Mucosa of descending colon (tissue), 3 donors: ENCODE measurements at regions not wholly inside any gene's neighbourhood (a gene's known extent, or its start where the extent isn't known, plus 50 kb on each side); places are given as distances from the start of the nearest gene placed in this dataset.

Source experiments
- ATAC-seq: fragments of 200-7000 bp; cut with Tn5 transposase; one replicate; pipeline ENCODE4 v1.9.1; 2020; ENCODE audit warnings: mild to moderate bottlenecking, moderate library complexity
- DNase-seq, 3 donors: peaks; one replicate each; pipeline ENCODE4 v3.0.0-alpha.2; 2020
- H3K36me3 ChIP-seq: fragments of 200-600 bp; one replicate; pipeline ENCODE4 v1.8.0; 2021; ENCODE audit warnings: low read depth, mild to moderate bottlenecking
- H3K4me1 ChIP-seq: fragments of 200-600 bp; one replicate; pipeline ENCODE4 v1.8.0; 2021; ENCODE audit warnings: low read depth, mild to moderate bottlenecking
- H3K4me3 ChIP-seq: fragments of 200-600 bp; one replicate; pipeline ENCODE4 v1.8.0; 2021; ENCODE audit warnings: mild to moderate bottlenecking
- H3K9me3 ChIP-seq: fragments of 200-600 bp; one replicate; pipeline ENCODE4 v1.8.0; 2021; ENCODE audit warnings: mild to moderate bottlenecking
- intact Hi-C, 2 donors: fragments of 100-400 bp; cut with DNase I in 1 of 2; cut with micrococcal nuclease in 1 of 2; formaldehyde crosslinking; loops; one replicate each; pipeline versions ENCODE4 v1.11.0 to v1.11.1; 2022; cut with DNase I, micrococcal nuclease
- TF ChIP-seq, protein P1 (sequence below): fragments of 200-600 bp; IDR thresholded peaks from one replicate; pipeline ENCODE4 v1.8.0; 2022; ENCODE audit warnings: antibody characterized with exemption, mild to moderate bottlenecking
- donor health status: DM: no; HTN: no; CAD: no; lungs with moderate emphysema.
- donor health status: DM: no; HTN: no; CAD: no.
- donor health status: DM: no; HTN: yes; CAD: no.

DNA sequence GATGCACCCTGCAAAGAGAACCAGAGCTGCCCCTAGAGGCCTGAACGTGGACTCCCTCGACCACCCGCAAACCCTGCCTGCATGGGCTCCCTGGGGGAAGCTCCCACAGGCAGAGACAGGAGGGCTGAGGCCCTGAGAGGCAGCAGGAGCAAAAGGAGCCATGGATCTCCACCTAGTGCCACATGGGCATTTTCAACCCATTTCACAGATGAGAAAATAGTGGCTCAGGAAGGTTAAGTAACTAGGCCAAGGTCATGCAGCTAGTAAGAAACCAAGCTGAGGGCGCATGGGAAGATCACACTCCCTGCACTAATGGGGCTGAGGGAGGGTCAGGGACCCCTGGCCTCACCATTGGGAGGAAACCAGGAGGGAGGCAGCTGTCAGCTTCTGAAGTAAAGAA, 271.7 kb upstream of the RAB6C start:
- ATAC-seq (no peak), DNase-seq (no peak)
- intact Hi-C loops = no loop called here
- TF ChIP-seq, protein P1, sequence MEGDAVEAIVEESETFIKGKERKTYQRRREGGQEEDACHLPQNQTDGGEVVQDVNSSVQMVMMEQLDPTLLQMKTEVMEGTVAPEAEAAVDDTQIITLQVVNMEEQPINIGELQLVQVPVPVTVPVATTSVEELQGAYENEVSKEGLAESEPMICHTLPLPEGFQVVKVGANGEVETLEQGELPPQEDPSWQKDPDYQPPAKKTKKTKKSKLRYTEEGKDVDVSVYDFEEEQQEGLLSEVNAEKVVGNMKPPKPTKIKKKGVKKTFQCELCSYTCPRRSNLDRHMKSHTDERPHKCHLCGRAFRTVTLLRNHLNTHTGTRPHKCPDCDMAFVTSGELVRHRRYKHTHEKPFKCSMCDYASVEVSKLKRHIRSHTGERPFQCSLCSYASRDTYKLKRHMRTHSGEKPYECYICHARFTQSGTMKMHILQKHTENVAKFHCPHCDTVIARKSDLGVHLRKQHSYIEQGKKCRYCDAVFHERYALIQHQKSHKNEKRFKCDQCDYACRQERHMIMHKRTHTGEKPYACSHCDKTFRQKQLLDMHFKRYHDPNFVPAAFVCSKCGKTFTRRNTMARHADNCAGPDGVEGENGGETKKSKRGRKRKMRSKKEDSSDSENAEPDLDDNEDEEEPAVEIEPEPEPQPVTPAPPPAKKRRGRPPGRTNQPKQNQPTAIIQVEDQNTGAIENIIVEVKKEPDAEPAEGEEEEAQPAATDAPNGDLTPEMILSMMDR = no peak
- H3K4me3 ChIP-seq = no peak overlapping the region
- H3K36me3 ChIP-seq = no peaks in the 10 kb centered on the region
- no peaks in the 10 kb centered on the region for H3K9me3 ChIP-seq
- H3K4me1 ChIP-seq = no peaks in the 10 kb centered on the region

DNA sequence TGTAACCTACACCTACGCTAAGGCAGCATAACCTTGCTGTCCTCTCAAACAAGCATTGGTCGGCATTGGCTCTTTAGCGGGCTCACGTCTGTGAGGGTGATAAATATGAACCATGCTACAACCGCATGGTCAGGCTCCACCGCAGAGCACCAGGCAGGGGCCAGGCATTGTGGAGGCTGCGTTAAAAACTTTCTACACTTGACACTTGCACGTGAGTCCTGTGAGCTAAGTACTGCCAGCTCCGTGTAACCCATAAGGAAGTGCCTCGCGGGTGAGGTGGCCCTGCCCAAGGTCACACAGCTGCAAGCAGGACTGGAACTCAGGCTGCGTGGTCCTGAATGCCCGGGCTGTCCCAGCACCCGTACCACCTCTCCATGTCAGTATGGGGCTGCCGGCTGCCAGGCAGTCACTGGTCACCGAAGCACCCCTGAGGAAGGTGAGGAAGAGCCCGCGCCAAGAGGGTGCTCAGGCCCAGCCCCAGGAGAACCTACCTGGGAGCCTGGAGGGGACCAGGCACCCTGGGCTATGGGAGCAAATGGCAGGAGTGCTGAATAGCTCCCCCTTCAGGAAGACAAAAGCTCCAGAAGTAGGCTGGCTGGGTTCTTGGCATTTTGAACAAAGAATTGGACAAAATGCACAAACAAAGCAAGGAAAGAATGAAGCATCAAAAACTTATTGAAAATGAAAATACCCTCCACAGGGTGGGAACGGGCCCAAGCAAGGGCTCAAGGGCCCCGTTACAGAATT, 271.1 kb upstream of the RAB6C start:
- Histone ChIP-seq H3K36me3 (no peaks in the 10 kb centered on the region), H3K9me3 (no peaks in the 10 kb centered on the region), H3K4me1 (no peaks in the 10 kb centered on the region), H3K4me3 (no peak overlapping the region)
- DNase-seq (no peak), ATAC-seq (peak; percentile 21)
- TF ChIP-seq, protein P1 = no peak
- intact Hi-C loops = no loop called here

DNA sequence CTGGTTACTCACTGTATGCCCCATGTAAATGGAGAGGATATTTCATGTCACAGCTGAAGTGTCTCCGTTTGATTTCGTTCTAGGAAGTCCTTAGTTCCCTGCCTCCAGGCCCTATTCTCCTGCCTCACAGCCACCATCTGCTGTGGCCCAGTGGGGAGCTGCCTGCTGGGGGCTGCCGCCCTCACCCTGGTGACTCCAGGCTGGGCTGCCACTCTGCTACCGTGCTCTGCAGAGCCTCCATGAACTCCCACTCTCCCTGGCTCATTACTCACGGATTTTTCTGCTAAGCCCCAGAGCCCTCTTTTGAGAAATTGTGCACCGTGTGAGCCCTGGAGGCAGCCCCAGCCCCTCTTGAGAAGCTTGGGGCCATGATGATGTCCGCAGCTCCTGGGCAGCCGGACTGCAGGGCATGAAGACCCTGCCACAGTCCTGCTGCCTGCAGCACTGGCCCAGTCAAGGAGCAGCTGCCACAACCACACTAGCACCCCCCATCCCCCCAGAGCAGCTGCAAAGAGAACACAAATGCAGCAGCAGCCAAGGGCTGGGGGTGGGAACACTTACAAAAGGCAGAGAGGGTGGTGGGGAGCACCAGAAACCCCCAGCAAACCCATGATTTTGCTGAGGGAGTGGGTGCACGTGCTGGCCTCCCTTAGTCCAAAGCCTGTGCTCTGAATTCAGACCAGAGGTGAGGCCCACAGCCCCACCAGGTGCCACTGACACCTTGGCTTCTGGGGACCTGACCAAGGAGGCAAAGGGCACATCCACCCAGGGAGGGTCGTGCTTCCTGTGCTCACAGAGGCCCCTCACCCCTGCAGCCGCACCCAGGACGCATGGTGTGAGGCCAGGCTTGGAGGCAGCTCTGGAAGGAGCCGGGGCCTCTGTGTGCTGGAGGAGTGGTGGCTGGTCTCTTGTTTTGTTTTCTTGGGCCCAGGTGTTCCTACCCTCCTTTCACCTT, 270.2 kb upstream of the RAB6C start:
- no peak for ATAC-seq

DNA sequence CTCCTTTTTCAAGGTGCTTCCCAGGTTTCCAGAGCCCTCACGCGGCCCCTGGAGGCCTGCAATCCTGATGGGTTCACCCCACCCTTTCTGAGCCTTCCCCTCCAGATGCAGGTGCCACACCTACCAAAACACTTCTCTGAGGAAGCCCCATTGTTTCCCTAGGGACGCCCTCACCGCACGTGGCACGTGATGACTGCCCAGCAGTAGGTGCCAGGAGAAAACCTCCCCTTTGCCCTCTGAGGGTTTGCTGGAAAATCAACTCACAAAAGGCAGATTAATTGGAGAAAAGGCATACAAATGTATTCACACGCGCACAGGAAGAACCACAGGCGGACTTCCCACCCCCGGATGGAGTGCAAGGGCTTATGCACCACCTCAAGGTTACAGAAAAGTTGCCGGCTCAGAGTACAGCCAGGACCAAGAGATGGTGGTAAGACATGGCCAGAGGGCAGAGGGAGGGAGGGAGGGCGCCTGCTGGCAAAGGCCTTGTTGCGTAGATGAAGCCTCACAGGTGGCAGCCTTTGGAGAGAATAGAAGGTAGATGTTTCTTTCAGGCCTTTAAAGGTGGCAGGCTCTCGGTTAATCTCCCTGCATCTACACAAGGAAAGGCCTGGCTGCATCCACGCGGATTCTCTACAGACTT, 269.4 kb upstream of the RAB6C start:
- no peak for DNase-seq
- no peak overlapping the region for H3K4me3 ChIP-seq
- H3K4me1 ChIP-seq = no peaks in the 10 kb centered on the region
- ATAC-seq = no peak
- no peaks in the 10 kb centered on the region for H3K9me3 ChIP-seq
- intact Hi-C loops = no loop called here
- H3K36me3 ChIP-seq = no peaks in the 10 kb centered on the region
- TF ChIP-seq, protein P1 = no peak

More for the DNA sequence above, 270.2 kb upstream of the RAB6C start:
- H3K9me3 ChIP-seq = no peaks in the 10 kb centered on the region
- intact Hi-C loops = no loop called here
- TF ChIP-seq, protein P1 = no peak
- H3K36me3 ChIP-seq = no peaks in the 10 kb centered on the region
- H3K4me3 ChIP-seq = no peak overlapping the region
- H3K4me1 ChIP-seq = no peaks in the 10 kb centered on the region
- DNase-seq = no peak

DNA sequence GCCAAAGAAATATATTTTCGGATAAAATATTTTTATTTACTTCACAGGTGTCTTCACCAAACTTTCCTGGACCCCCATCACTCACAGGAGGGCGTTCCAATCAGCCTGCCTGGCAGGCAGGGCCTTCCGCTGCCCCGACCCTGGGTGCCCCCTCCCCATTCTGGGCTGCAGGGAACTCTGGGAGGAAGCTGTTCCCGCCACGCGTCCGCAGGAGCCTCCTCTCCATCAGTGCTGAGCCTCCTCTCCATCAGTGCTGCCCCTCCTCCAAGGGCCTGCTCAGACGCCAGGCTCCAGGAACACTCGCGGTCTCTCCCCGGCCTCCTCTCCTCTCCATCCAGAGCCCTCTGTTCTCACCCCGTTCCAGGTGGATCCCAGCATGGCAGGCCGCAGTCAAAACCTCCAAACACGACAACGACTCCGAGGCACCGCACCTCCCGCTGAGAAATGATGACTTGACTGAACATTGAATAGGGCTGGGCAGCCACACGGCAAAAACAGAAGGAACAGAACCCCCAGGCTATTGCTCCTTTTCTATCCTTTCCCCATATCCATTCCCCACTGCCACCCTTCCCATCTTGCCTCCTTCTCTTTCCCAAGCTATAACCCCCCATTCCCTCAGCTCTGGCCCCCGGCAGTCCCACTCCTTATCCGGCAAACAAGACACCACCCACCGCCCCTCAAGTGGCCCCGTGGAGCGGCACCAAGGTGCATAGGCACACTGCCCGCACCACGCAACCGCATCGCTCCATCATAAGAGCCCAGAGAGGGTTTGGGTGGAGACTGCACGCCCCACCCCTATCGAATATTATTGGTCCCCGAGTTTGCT, 268.6 kb upstream of the RAB6C start:
- H3K9me3 ChIP-seq = no peaks in the 10 kb centered on the region
- H3K4me1 ChIP-seq = no peaks in the 10 kb centered on the region
- TF ChIP-seq, protein P1 = no peak
- H3K36me3 ChIP-seq = no peaks in the 10 kb centered on the region
- intact Hi-C loops = no loop called here
- H3K4me3 ChIP-seq = no peak overlapping the region
- no peak for DNase-seq
- no peak for ATAC-seq
